ENCODE measurements at regions not wholly inside any gene's neighbourhood (a gene's known extent, or its start where the extent isn't known, plus 50 kb on each side); places are given as distances from the start of the nearest gene placed in this dataset.
A peak's percentile ranks its signal among the peaks of the same experiment; 100 is the strongest.
"Not testable (repeated sequence)": the region's sequence is repeated elsewhere in the genome, so short reads cannot be mapped to it uniquely, and the experiment has no call there.

- TF ChIP-seq CTCF (IDR thresholded peaks at IDR 0.05; ENCODE audit: low read depth, low read length): no peak
- DNase-seq (ENCODE audit: low read depth in 2 of 2): no peak
- no peak overlapping the region for H3K4me3 ChIP-seq (replicated peaks in 1 of 2; ENCODE audit: low read depth in 2 of 2, low read length in 2 of 2)
Observed at GRCh38 chr12:46901464-46902205, 75.8 kb upstream of the SLC38A4 start.

GRCh38 chr12:46903058-46903457 lies 77.3 kb upstream of the SLC38A4 start:
- no peak for DNase-seq (ENCODE audit: low read depth in 2 of 2)
- no peak for TF ChIP-seq CTCF (IDR thresholded peaks at IDR 0.05; ENCODE audit: low read depth, low read length)
- H3K4me3 ChIP-seq (replicated peaks in 1 of 2; ENCODE audit: low read depth in 2 of 2, low read length in 2 of 2): no peak overlapping the region

- no peak overlapping the region for H3K4me3 ChIP-seq (replicated peaks in 1 of 2; ENCODE audit: low read depth in 2 of 2, low read length in 2 of 2)
- peak in 1 of 2 donors; percentile 16 for DNase-seq (ENCODE audit: low read depth in 2 of 2)
- no peak for TF ChIP-seq CTCF (IDR thresholded peaks at IDR 0.05; ENCODE audit: low read depth, low read length)
Observed at GRCh38 chr12:46904406-46905238, 78.8 kb upstream of the SLC38A4 start.

- peak; percentile 33 to 35 for DNase-seq (ENCODE audit: low read depth in 2 of 2)
- not testable (repeated sequence) for H3K4me3 ChIP-seq (replicated peaks in 1 of 2; ENCODE audit: low read depth in 2 of 2, low read length in 2 of 2)
Observed at GRCh38 chr12:46905239-46905627, 79.4 kb upstream of the SLC38A4 start.

DNA sequence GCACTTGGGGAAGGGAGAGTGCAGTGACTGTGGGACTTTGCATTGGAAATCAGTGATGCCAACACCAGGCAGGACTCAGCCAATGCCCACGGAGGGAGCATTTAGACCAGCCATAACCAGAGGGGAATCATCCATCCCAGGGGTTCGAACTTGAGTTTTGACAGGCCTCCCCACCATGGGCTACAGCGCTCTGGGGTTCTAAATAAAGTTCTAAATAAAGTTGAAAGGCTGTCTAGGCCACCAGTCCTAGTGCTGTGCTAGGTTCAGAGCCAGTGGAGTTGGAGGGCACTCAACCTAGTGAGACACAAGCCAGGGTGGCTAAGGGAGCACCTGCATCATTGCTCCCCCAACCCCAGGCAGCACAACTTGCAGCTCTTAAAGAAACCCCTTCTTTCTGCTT lies 82.0 kb upstream of the SLC38A4 start:
- no peak overlapping the region for H3K4me3 ChIP-seq (replicated peaks in 1 of 2; ENCODE audit: low read depth in 2 of 2, low read length in 2 of 2)
- DNase-seq (ENCODE audit: low read depth in 2 of 2): no peak
- no peak for TF ChIP-seq CTCF (IDR thresholded peaks at IDR 0.05; ENCODE audit: low read depth, low read length)

DNA sequence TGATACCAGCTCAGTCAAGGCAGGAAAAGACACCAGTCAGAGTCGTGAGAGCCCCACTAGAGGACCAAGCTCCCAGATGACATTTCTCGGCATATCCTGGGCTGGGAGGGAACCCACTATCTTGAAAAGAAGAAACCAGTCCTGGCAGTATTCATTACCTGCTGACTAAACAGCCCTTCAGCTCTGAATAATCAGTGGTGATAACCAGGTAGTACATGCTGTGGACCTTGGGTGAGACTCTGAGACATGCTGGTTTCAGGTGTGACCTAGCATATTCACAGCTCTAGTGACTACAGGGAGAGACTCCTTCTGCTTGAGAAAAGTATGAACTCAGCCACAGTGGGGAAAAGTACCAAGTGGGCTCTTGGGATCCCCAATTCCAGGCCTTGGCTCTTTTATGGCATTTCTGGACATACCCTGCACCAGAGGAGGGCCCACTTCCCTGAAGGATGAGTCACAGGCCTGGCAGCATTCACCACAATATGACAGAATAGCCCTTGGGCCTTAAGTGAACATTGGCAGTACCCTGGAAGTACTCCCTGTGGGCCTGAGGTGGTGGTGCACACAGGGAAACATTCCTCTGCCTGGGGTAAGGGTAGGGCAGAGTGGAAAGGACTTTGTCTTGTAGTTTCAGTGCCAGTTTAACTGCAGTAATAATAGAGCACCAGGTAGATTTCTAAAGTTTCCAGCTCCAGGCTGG lies 82.6 kb upstream of the SLC38A4 start:
- TF ChIP-seq CTCF (IDR thresholded peaks at IDR 0.05; ENCODE audit: low read depth, low read length): no peak
- no peak overlapping the region for H3K4me3 ChIP-seq (replicated peaks in 1 of 2; ENCODE audit: low read depth in 2 of 2, low read length in 2 of 2)
- DNase-seq (ENCODE audit: low read depth in 2 of 2): peak; percentile 33 to 42
